KG1 (cell line): ENCODE measurements at regions not wholly inside any gene's neighbourhood (a gene's known extent, or its start where the extent isn't known, plus 50 kb on each side); places are given as distances from the start of the nearest gene placed in this dataset.
"Not testable (repeated sequence)": the region's sequence is repeated elsewhere in the genome, so short reads cannot be mapped to it uniquely, and the experiment has no call there.

ENCODE experiments used
- DNase-seq: peaks from one replicate; lab custom pipeline; 2025; lab: John Stamatoyannopoulos, UW

DNA sequence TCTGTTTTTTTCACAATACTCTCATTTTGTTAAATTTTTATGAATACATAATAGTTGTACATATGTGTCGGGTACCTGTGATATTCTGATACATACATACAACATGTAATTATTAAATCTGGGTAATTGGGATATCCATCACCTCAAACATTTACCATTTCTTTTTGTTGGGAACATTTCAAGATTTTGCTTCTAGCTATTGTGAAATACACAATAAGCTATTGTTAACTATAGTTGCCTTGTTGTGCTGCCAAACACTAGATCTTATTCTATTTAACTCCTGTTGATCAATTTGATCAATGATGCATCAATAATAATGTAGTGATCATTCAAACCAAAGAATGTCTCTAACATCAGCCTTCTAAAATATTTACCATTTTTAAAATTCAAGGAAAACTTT is 234.6 kb upstream of the NR5A2 start:
- DNase-seq: no peak

- DNase-seq: no peak
Measured at GRCh38 chr1:199794105-199794863, 233.2 kb upstream of the NR5A2 start.

DNA sequence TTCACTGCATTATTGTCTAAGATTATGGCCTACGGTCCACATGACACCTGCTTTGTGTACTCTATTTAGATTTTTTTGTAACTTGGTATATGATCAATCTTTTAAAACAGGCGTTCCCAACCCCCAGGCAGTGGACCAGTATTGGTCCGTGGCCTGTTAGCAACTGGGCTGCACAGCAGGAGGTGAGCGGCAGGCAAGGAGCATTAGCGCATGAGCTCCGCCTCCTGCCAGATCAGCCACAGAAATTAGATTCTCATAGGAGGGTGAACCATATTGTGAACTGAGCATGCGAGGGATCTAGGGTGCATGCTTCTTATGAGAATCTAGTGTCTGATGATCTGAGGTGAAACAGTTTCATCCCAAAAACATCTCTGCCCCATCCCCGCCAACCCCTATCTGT is 228.4 kb upstream of the NR5A2 start:
- no peak for DNase-seq

DNA sequence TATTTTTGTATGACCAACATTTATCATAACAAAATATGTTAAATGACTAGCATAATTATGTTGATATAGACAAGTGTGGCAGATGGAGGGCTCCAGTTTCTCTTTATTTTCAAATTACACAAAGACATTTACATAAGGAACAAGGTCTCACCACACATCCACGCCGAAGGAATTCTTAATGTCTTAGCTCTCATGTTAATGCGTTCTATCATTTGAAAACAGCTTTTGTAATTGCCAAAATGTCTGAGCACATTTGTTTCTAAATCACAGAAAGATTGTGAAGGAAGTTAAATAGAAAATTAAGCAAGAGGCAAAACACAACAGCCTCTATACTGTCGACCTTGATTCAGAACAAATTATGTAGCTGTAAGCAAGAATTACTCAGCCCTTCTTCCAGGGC is 223.0 kb upstream of the NR5A2 start:
- no peak for DNase-seq

DNA sequence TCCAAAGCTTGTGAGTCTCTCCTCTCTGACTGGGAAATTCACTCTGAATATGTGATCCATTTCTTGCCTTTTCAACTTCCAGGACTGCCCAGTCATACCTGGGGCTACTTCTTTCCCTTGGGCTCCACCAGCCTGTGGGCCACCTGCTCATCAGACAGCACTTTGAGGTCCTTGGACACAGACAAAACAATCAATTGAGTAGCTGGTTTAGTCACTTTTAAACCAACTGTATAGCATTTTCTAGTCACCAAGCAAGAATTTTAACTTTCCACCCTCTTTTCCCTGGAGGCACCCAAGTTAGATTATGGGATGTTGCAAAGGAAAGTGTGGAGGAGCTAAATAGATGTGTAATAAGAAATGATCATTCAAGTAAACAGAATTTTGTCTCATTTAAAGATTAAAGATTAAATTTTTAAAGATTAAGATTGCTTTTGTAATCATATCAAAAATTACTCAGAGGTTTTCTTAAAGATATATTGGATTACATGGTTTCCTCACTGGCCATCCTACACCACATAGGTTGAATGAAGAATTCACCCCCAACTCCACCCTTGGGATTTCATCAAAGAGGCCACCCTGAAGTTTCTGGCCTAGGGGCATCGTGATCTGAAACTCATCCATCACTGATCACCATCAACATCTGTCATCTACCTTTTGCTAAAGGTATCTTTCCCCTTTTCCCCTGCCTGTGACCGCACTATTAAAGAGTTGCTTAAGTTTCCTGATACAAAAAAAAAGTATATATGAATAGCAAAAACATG is 219.2 kb upstream of the NR5A2 start:
- no peak for DNase-seq

- DNase-seq: no peak
Measured at GRCh38 chr1:199809311-199809710, 218.2 kb upstream of the NR5A2 start.

DNA sequence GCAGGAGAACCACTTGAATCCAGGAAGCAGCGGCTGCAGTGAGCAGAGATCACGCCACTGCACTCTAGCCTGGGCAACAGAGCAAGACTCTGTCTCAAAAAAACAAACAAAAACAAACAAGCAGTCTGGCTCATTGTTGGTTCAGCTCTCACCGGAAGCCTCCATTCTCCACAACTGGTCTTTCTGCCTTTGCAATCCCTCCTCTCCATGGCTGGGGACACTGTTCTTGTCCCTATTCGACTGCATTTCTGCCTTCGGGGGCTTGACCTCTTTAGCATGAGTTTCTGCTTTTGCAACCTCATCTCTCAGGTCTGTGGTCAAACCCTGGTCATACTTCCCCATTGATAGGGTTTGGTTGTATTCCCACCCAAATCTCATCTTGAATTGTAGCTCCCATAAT is 216.3 kb upstream of the NR5A2 start:
- DNase-seq: no peak

DNA sequence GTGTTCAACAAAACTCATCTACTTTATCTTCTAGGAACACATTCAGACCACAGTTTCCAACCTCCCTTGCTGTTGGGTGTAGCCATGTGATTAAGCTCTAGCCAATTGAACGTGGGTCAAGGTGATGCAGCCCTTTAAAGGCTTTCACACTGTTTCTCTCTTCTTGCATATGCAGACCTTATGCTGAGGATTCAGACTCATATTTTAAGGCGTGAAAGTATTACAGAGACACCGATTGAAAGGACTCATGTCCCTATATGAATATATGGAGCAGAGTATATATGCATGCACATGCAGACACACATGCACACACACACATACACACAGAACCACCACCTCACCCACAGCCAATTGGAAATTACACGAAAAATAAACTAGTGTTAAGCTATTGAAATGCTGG is 214.3 kb upstream of the NR5A2 start:
- no peak for DNase-seq

GRCh38 chr1:199815947-199816346 is 211.6 kb upstream of the NR5A2 start:
- no peak for DNase-seq

- no peak for DNase-seq
Measured at GRCh38 chr1:199817266-199817665, 210.2 kb upstream of the NR5A2 start.

- DNase-seq: no peak
Measured at GRCh38 chr1:199821029-199821779, 206.3 kb upstream of the NR5A2 start.

GRCh38 chr1:199832451-199832850 is 195.1 kb upstream of the NR5A2 start:
- DNase-seq: no peak

GRCh38 chr1:199834711-199835110 is 192.8 kb upstream of the NR5A2 start:
- no peak for DNase-seq

- DNase-seq: no peak
Measured at GRCh38 chr1:199836430-199836829, 191.1 kb upstream of the NR5A2 start.

- DNase-seq: no peak
Measured at GRCh38 chr1:199837321-199837720, 190.2 kb upstream of the NR5A2 start.

GRCh38 chr1:199839608-199840007 is 187.9 kb upstream of the NR5A2 start:
- DNase-seq: not testable (repeated sequence)

- not testable (repeated sequence) for DNase-seq
Measured at GRCh38 chr1:199843096-199843495, 184.4 kb upstream of the NR5A2 start.

DNA sequence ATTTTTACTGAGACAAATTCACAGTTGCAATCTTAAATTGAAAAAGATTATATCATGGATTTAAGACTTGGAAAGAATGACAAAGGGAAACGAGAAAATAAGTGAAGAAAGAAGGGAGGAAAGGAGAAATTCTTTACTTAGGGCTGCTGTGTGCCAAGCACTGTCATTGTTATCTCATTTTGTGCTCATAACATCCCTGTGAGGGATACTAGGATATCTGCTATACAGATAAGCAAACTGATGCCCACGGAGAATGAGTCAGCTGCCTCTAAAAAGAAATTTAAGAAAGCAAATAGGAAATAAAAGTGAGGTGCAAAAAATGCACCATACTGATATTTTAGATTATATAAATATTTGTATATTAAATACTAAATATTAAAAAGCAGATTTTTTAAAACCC is 183.6 kb upstream of the NR5A2 start:
- DNase-seq: no peak

GRCh38 chr1:199847021-199847420 is 180.5 kb upstream of the NR5A2 start:
- DNase-seq: no peak

DNA sequence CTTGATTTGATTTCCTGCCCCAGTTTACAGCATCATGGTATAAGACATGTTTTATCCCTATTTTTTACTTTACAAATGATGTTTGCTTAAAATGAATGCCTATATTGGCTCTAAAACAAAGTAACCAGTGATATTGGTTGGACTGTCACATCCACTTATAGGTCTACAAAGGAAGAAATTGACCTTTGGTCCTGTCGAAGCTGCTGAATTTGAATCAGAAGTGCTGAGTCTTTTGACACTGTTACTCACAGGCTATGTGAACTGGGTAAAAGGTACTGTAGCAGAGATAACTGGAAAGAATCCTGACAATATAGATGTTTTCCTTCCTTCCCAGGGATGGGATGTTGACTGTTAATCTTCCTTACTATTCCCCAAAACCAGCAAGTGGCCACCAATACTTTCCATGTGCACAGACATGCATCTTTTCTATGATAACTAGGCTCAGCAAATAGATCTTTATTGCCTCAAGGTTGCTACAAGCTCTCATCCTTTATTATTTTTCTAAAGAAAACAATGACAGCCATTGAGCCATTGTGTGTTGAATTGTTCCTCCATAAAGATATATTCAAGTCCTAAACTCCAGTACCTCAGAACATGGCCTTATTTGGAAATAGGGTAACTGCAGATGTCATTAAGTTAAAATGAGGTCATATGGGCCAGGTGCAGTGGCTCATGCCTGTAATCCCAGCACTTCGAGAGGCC is 175.9 kb upstream of the NR5A2 start:
- no peak for DNase-seq

GRCh38 chr1:199854686-199855321 is 172.7 kb upstream of the NR5A2 start:
- DNase-seq: no peak

- no peak for DNase-seq
Measured at GRCh38 chr1:199855580-199855979, 171.9 kb upstream of the NR5A2 start.
